Mesothelial cell of epicardium (in vitro differentiated cells): ENCODE measurements at regions not wholly inside any gene's neighbourhood (a gene's known extent, or its start where the extent isn't known, plus 50 kb on each side); places are given as distances from the start of the nearest gene placed in this dataset.

Experiments
- DNase-seq, 2 experiments: peaks; one replicate each; pipeline ENCODE4 v3.0.0; 2021; ENCODE audit warnings: low spot score in 2 of 2; ENCODE audit not compliant: unreplicated experiment in 2 of 2
- H3K27ac Mint-ChIP-seq: 2 replicates; pipeline ENCODE4 v1.8.0; 2021; ENCODE audit warnings: mixed read lengths
- H3K27me3 Mint-ChIP-seq: 2 replicates; pipeline ENCODE4 v1.8.0; 2021; ENCODE audit warnings: low read depth, mixed read lengths
- H3K36me3 Mint-ChIP-seq: 2 replicates; pipeline ENCODE4 v1.8.0; 2021; ENCODE audit warnings: mixed read lengths
- H3K4me1 Mint-ChIP-seq: 2 replicates; pipeline ENCODE4 v1.8.0; 2021; ENCODE audit warnings: mixed read lengths
- H3K4me3 Mint-ChIP-seq: 2 replicates; pipeline ENCODE4 v1.8.0; 2021; ENCODE audit warnings: mild to moderate bottlenecking, moderate library complexity, mixed read lengths
- H3K9me3 Mint-ChIP-seq: 2 replicates; pipeline ENCODE4 v1.8.0; 2021; ENCODE audit warnings: mixed read lengths
- TF ChIP-seq, protein P1 (sequence below): fragments of 200-600 bp; sonication (generic); IDR thresholded peaks from one replicate; pipeline ENCODE4 v1.5.0; 2021; ENCODE audit warnings: antibody characterized with exemption; ENCODE audit not compliant: unreplicated experiment

DNA sequence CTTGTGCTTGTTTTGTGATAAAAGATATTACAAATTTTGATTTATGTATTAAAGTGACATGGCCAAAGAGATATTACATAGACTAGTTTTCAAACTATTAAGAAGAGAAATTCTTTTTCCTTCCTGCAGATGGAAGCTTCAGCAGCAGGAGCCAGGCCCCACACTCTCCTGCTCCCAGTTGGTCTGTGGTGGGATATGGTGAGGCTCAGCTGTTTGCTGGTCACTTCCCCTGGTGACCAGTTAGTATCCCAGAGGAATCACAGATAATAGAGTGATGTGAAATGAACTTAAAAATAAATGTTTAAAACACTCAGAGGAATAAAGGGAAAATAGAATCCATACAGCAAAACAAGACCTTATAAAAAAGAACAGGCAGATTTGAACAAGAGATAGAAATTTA, 154.7 kb downstream of the KTN1 start:
- no peak overlapping the region for H3K27ac Mint-ChIP-seq
- H3K4me1 Mint-ChIP-seq, result no peaks in the 10 kb centered on the region
- peaks cover 12% of the 10 kb centered on the region for H3K9me3 Mint-ChIP-seq
- H3K4me3 Mint-ChIP-seq, result no peak overlapping the region
- peaks cover 2% of the 10 kb centered on the region for H3K27me3 Mint-ChIP-seq
- no peaks in the 10 kb centered on the region for H3K36me3 Mint-ChIP-seq
- TF ChIP-seq, protein P1, sequence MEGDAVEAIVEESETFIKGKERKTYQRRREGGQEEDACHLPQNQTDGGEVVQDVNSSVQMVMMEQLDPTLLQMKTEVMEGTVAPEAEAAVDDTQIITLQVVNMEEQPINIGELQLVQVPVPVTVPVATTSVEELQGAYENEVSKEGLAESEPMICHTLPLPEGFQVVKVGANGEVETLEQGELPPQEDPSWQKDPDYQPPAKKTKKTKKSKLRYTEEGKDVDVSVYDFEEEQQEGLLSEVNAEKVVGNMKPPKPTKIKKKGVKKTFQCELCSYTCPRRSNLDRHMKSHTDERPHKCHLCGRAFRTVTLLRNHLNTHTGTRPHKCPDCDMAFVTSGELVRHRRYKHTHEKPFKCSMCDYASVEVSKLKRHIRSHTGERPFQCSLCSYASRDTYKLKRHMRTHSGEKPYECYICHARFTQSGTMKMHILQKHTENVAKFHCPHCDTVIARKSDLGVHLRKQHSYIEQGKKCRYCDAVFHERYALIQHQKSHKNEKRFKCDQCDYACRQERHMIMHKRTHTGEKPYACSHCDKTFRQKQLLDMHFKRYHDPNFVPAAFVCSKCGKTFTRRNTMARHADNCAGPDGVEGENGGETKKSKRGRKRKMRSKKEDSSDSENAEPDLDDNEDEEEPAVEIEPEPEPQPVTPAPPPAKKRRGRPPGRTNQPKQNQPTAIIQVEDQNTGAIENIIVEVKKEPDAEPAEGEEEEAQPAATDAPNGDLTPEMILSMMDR, result no peak
- DNase-seq, result no peak

DNA sequence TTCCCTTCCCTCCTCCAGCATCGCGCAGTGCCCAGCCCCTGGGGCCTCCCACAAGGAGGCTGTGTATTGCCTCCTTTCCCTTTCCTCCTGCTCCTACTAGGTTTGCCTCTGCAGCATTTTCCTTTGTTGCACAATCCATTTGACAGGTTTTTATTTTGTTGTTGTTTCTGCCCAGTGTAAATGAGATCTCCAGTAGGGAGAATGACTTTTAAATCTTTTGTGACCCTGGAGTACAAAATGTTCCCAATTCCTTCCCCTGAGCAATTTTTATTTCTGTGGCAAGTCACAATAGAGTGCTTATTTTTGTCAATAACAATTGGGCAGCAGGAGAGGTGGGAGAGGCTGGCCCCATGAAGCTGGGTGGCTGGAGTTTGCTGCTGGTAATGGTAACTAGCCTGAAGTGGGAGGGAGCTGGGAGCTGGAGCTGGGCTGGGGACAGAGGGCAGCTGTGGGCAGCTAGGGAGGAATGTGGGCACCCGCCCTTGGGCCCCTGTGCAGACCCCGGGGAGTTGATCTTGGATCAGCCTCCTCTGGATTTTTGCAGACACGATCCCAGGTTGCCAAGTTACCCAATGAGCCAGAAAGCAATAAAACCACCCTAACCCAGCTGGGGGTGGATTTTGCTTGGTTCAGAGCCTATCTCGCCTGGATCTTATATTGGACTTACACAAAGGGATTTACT, 160.1 kb downstream of the KTN1 start:
- peaks cover 12% of the 10 kb centered on the region for H3K9me3 Mint-ChIP-seq
- TF ChIP-seq, protein P1, result no peak
- H3K27me3 Mint-ChIP-seq, result peaks cover 2% of the 10 kb centered on the region
- no peaks in the 10 kb centered on the region for H3K4me1 Mint-ChIP-seq
- no peak for DNase-seq
- H3K27ac Mint-ChIP-seq, result no peak overlapping the region
- H3K4me3 Mint-ChIP-seq, result no peak overlapping the region
- H3K36me3 Mint-ChIP-seq, result no peaks in the 10 kb centered on the region

DNA sequence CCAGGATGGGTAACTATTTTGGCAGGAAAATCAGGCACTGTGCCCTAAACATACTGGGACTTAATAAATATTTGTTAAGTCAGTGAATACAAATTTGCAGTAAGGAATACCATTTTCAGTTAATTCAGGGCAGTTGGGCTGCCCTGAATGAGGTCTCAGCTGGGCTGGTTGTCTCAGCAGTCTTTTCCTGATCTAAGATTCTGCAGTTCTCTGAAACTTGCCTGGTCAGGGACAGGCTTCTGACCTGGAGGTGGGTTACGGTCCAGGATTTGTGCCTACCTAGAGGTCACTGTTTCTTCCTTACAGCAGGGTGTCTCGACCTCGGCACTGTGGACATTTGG, 160.6 kb downstream of the KTN1 start:
- Mint-ChIP-seq H3K9me3 (peaks cover 9% of the 10 kb centered on the region), H3K36me3 (no peaks in the 10 kb centered on the region), H3K4me3 (no peak overlapping the region), H3K4me1 (no peaks in the 10 kb centered on the region), H3K27me3 (peaks cover 2% of the 10 kb centered on the region), H3K27ac (no peak overlapping the region)
- TF ChIP-seq, protein P1, result no peak
- DNase-seq, result no peak

DNA sequence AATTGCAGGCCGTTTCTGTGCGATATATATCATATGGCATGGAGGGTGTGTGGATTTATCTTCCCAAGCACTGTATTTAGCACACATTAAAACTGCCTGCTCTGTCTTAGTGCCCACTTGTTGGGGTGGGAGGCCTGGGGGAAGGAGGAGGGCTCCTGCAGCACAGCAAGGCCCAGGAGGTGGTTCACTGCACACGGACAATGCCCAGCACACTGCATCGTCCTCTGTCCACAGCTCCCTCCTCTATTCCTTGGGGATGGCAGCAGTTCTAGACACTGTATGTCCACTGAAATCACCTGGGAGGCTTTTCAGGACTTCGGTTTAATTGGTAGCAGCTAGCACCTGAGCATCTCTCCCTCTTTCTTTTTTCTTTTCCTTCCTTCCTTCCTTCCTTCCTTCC, 161.2 kb downstream of the KTN1 start:
- no peak overlapping the region for H3K27ac Mint-ChIP-seq
- TF ChIP-seq, protein P1, result no peak
- no peaks in the 10 kb centered on the region for H3K36me3 Mint-ChIP-seq
- no peaks in the 10 kb centered on the region for H3K4me1 Mint-ChIP-seq
- H3K4me3 Mint-ChIP-seq, result no peak overlapping the region
- DNase-seq, result no peak
- peaks cover 2% of the 10 kb centered on the region for H3K27me3 Mint-ChIP-seq
- peaks cover 3% of the 10 kb centered on the region for H3K9me3 Mint-ChIP-seq

DNA sequence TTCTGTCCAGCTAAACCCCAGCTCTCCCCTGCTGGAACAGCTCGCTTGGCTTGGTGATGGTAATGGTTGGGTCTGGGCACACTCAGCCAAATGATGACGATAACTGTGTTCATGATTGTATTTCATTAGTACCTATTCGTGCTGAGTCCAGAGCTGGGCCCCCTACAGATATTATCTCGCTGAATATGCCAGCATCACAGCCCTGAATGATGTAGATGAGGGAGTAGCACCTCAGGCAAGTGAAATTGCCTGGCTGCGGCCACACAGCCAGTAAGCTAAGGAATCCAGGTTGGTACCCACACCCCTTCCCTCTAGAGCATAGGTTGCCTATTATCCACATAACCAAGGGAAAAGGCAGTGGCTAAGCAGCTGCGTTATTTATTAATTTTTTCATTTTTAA, 163.5 kb downstream of the KTN1 start:
- Mint-ChIP-seq H3K27ac (no peak overlapping the region), H3K4me1 (peaks cover 8% of the 10 kb centered on the region), H3K36me3 (no peaks in the 10 kb centered on the region), H3K27me3 (peaks cover 2% of the 10 kb centered on the region), H3K9me3 (no peaks in the 10 kb centered on the region), H3K4me3 (no peak overlapping the region)
- TF ChIP-seq, protein P1, result no peak
- no peak for DNase-seq

DNA sequence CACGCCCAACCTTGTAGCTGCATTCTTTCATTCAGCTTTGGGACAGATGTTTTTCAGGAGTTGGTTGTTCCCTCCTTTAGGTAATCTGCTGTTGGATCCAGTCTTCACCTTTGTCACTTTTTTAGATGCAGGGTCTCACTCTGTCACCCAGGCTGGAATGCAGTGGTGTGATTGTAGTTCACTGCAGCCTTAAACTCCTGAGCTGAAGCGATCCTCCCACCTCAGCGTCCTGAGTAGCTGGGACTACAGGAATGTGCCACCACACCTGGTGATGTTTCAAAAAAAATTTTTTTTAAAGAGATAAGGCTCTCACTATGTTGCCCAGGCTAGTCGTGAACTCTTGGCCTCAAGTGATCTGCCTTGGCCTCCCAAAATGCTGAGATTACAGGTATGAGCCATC, 164.3 kb downstream of the KTN1 start:
- no peak overlapping the region for H3K4me3 Mint-ChIP-seq
- H3K27me3 Mint-ChIP-seq, result peaks cover 2% of the 10 kb centered on the region
- H3K9me3 Mint-ChIP-seq, result no peaks in the 10 kb centered on the region
- TF ChIP-seq, protein P1, result no peak
- H3K36me3 Mint-ChIP-seq, result no peaks in the 10 kb centered on the region
- DNase-seq, result no peak
- no peak overlapping the region for H3K27ac Mint-ChIP-seq
- peaks cover 8% of the 10 kb centered on the region for H3K4me1 Mint-ChIP-seq
